ENCODE measurements at regions not wholly inside any gene's neighbourhood (a gene's known extent, or its start where the extent isn't known, plus 50 kb on each side); places are given as distances from the start of the nearest gene placed in this dataset.

DNA sequence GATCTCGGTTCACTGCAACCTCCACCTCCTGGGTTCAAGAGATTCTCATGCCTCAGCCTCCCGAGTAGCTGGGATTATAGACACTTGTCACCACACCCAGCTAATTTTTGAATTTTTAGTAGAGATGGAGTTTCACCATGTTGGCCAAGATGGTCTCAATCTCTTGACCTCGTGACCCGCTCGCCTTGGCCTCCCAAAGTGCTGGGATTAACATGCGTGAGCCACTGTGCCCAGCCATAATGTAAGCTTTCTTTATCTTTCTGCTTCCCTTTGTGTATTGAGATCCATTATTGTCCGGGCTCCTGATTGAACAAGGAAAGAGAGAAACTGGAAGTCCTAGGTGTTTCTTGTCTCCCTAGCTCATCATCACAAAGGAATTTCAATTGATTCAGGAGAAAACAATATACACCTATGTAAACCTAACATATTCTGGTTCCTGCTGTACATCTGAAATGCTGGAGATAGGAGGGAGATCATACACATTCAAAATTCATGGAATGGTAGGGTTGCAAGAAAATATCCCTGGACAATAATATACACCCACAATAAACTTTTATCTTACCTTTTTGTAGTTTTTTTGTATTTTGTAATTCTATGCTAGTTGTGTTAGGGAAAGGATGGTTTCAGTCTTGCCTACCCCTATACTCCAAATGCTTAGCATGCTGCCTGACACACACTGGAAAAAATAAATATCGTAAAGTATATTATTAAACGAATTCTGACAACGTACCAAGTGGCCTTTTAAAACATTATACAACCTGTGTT is 194.4 kb upstream of the HS3ST1 start:
- TF ChIP-seq, protein P1, sequence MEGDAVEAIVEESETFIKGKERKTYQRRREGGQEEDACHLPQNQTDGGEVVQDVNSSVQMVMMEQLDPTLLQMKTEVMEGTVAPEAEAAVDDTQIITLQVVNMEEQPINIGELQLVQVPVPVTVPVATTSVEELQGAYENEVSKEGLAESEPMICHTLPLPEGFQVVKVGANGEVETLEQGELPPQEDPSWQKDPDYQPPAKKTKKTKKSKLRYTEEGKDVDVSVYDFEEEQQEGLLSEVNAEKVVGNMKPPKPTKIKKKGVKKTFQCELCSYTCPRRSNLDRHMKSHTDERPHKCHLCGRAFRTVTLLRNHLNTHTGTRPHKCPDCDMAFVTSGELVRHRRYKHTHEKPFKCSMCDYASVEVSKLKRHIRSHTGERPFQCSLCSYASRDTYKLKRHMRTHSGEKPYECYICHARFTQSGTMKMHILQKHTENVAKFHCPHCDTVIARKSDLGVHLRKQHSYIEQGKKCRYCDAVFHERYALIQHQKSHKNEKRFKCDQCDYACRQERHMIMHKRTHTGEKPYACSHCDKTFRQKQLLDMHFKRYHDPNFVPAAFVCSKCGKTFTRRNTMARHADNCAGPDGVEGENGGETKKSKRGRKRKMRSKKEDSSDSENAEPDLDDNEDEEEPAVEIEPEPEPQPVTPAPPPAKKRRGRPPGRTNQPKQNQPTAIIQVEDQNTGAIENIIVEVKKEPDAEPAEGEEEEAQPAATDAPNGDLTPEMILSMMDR (IDR thresholded peaks at IDR 0.05; ENCODE audit: control extremely low read depth in 1 of 3, insufficient read depth in 1 of 3, low read depth in 1 of 3, low read length in 3 of 3) = no peak
- no peak for TF ChIP-seq SP1 (IDR thresholded peaks at IDR 0.05; ENCODE audit: low read depth, low read length)
- TF ChIP-seq POLR2A (IDR thresholded peaks at IDR 0.05; ENCODE audit: control extremely low read depth in 1 of 2, low read depth in 2 of 2, low read length in 2 of 2) = no peak
- TF ChIP-seq, protein P2, sequence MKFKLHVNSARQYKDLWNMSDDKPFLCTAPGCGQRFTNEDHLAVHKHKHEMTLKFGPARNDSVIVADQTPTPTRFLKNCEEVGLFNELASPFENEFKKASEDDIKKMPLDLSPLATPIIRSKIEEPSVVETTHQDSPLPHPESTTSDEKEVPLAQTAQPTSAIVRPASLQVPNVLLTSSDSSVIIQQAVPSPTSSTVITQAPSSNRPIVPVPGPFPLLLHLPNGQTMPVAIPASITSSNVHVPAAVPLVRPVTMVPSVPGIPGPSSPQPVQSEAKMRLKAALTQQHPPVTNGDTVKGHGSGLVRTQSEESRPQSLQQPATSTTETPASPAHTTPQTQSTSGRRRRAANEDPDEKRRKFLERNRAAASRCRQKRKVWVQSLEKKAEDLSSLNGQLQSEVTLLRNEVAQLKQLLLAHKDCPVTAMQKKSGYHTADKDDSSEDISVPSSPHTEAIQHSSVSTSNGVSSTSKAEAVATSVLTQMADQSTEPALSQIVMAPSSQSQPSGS (IDR thresholded peaks at IDR 0.05; ENCODE audit: low read length) = no peak
- TF ChIP-seq HDAC2 (IDR thresholded peaks at IDR 0.05; ENCODE audit: borderline replicate concordance in 1 of 2, low read depth in 2 of 2, low read length in 2 of 2) = no peak
- TF ChIP-seq SIX5 (IDR thresholded peaks at IDR 0.05; ENCODE audit: low read depth, low read length) = no peak
- no peak for TF ChIP-seq RAD21 (IDR thresholded peaks at IDR 0.05 in 1 of 2, conservative IDR thresholded peaks at IDR 0.05 in 1 of 2; ENCODE audit: low read depth in 2 of 2, low read length in 2 of 2)
- TF ChIP-seq EGR1 (IDR thresholded peaks at IDR 0.05; ENCODE audit: borderline replicate concordance, low read depth, low read length) = no peak
- no peak for TF ChIP-seq SIN3A (conservative IDR thresholded peaks at IDR 0.05 in 1 of 2, IDR thresholded peaks at IDR 0.05 in 1 of 2; ENCODE audit: low read depth in 1 of 2, low read length in 2 of 2)
